ENCODE measurements at regions not wholly inside any gene's neighbourhood (a gene's known extent, or its start where the extent isn't known, plus 50 kb on each side); places are given as distances from the start of the nearest gene placed in this dataset.

DNA sequence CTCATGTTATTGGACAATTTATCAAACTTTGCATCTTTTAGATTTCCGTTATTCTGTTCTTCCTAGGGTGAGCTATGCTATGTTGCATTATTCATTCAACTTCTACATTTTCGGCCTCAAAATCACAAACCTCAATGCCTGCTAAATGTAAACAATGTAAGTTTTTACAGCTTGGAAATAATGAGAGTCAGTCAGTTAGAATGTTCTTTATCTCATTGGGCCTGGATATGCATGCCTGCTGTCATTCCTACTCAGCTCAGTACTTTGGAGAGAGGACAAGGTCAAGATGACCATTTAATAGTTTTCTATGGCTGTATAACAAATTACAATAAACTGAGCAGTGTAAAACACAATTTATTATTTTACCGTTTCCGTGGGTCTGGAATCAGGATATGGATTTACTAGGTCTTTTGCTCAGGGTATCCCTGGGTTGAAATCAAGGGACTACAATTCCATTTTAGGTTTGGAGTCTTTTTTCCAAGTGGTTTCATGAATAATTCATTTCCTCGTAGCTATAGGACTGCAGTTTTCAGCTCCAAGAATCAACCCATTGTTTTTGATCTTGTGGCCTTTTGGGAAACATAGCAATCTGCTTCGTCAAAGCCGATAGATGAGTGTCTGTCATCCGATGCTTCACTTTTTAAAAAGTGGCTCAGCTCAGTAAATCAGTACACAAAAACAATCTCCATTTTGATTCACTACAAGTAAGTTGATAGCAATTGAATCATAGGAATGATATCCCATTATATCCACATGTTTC, 1143.2 kb upstream of the CDH6 start:
- no peak for TF ChIP-seq CTCF (IDR thresholded peaks at IDR 0.05; ENCODE audit: low read depth, low read length)
- no peaks in the 10 kb centered on the region for H3K27me3 ChIP-seq (ENCODE audit: control insufficient read depth, insufficient read depth, low read length)
- no peak overlapping the region for H3K27ac ChIP-seq (ENCODE audit: low read depth, low read length)
- H3K9me3 ChIP-seq (ENCODE audit: control insufficient read depth, insufficient read depth, low read length), result no peaks in the 10 kb centered on the region; the same call in 1 of the 2 replicates
- ChIA-PET CTCF (no interaction called here), POLR2A (no interaction called here)
- no peak for DNase-seq (ENCODE audit: low read depth, low spot score)
- H3K4me3 ChIP-seq (ENCODE audit: low read depth, low read length), result no peak overlapping the region

DNA sequence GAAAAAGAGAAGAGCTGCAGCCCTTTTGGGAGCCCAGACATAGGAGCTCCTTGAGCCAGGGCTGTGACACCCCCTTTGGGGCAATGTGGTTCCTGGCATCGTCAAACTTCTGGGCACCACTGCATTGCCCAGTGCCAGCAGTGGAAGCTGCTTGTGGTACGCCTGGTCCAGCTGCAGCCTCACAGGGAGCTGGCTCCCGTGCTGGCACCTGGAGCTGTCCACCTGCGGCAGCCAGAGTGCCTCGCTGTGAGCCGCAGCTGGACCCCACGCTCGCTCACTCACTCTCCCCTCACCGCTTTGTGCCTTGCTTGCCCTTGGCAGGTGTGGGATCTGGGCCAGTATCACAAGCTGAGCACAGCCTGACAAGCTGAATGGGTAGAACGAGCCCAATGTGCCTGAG, 1150.8 kb upstream of the CDH6 start:
- DNase-seq (ENCODE audit: low read depth, low spot score), result no peak
- H3K4me3 ChIP-seq (ENCODE audit: low read depth, low read length), result no peak overlapping the region
- TF ChIP-seq CTCF (IDR thresholded peaks at IDR 0.05; ENCODE audit: low read depth, low read length), result no peak
- ChIA-PET POLR2A (no interaction called here), CTCF (interaction anchor here (0.5 kb wide), 1 partner anchor 189 kb away, joined by 3 read pairs; no protein-coding TSS in a partner anchor)
- no peak overlapping the region for H3K27ac ChIP-seq (ENCODE audit: low read depth, low read length)
- H3K9me3 ChIP-seq (ENCODE audit: control insufficient read depth, insufficient read depth, low read length), result peaks cover 13% of the 10 kb centered on the region
- no peaks in the 10 kb centered on the region for H3K27me3 ChIP-seq (ENCODE audit: control insufficient read depth, insufficient read depth, low read length)

GRCh38 chr5:30041831-30042385, 1151.6 kb upstream of the CDH6 start:
- POLR2A ChIA-PET, result no interaction called here
- TF ChIP-seq CTCF (IDR thresholded peaks at IDR 0.05; ENCODE audit: low read depth, low read length), result no peak
- CTCF ChIA-PET, result interaction anchor here (0.6 to 2.2 kb wide), 3 partner anchors 1190 to 1767 kb away, joined by 3 to 6 read pairs (median 4); no protein-coding TSS in a partner anchor
- Histone ChIP-seq H3K4me3 (ENCODE audit: low read depth, low read length) (no peak overlapping the region), H3K9me3 (ENCODE audit: control insufficient read depth, insufficient read depth, low read length) (peaks cover 13% of the 10 kb centered on the region), H3K27me3 (ENCODE audit: control insufficient read depth, insufficient read depth, low read length) (no peaks in the 10 kb centered on the region), H3K27ac (ENCODE audit: low read depth, low read length) (no peak overlapping the region)
- DNase-seq (ENCODE audit: low read depth, low spot score), result no peak

DNA sequence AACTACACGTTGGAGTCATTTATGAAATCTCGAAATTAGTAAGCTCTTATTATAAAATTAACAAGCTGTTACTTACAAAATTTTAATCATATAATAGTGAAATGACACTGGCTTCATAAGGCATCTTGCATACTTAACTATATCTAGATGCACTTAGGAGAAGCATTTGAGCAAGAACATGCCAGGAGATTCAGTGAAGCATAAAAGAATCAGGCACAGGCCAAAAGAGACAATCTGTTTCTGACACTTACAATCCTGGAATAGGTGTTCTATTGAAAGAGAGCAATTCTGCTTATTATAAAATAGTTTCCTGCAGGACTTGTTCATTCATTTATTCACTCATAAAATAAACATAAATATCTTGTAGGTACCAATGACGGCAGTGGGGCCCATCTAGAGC, 1152.2 kb upstream of the CDH6 start:
- no peaks in the 10 kb centered on the region for H3K27me3 ChIP-seq (ENCODE audit: control insufficient read depth, insufficient read depth, low read length)
- CTCF ChIA-PET, result interaction anchor here (0.6 to 2.2 kb wide), 4 partner anchors 13 to 1768 kb away, joined by 3 to 6 read pairs (median 4); no protein-coding TSS in a partner anchor
- POLR2A ChIA-PET, result no interaction called here
- TF ChIP-seq CTCF (IDR thresholded peaks at IDR 0.05; ENCODE audit: low read depth, low read length), result no peak
- no peak for DNase-seq (ENCODE audit: low read depth, low spot score)
- H3K9me3 ChIP-seq (ENCODE audit: control insufficient read depth, insufficient read depth, low read length), result peaks cover 13% of the 10 kb centered on the region
- no peak overlapping the region for H3K27ac ChIP-seq (ENCODE audit: low read depth, low read length)
- no peak overlapping the region for H3K4me3 ChIP-seq (ENCODE audit: low read depth, low read length)

- TF ChIP-seq CTCF (IDR thresholded peaks at IDR 0.05; ENCODE audit: low read depth, low read length), result peak; percentile 48
- no peak for DNase-seq (ENCODE audit: low read depth, low spot score)
- Histone ChIP-seq H3K27ac (ENCODE audit: low read depth, low read length) (no peak overlapping the region), H3K9me3 (ENCODE audit: control insufficient read depth, insufficient read depth, low read length) (peaks cover 16% of the 10 kb centered on the region), H3K27me3 (ENCODE audit: control insufficient read depth, insufficient read depth, low read length) (no peaks in the 10 kb centered on the region), H3K4me3 (ENCODE audit: low read depth, low read length) (no peak overlapping the region)
- ChIA-PET CTCF (interaction anchor here (0.6 to 2.2 kb wide), 6 partner anchors 12 to 1769 kb away, joined by 4 to 6 read pairs (median 5); no protein-coding TSS in a partner anchor), POLR2A (no interaction called here)
These were observed 1152.9 kb upstream of the CDH6 start for GRCh38 chr5:30040488-30041118.
